ENCODE measurements at regions not wholly inside any gene's neighbourhood (a gene's known extent, or its start where the extent isn't known, plus 50 kb on each side); places are given as distances from the start of the nearest gene placed in this dataset.

DNA sequence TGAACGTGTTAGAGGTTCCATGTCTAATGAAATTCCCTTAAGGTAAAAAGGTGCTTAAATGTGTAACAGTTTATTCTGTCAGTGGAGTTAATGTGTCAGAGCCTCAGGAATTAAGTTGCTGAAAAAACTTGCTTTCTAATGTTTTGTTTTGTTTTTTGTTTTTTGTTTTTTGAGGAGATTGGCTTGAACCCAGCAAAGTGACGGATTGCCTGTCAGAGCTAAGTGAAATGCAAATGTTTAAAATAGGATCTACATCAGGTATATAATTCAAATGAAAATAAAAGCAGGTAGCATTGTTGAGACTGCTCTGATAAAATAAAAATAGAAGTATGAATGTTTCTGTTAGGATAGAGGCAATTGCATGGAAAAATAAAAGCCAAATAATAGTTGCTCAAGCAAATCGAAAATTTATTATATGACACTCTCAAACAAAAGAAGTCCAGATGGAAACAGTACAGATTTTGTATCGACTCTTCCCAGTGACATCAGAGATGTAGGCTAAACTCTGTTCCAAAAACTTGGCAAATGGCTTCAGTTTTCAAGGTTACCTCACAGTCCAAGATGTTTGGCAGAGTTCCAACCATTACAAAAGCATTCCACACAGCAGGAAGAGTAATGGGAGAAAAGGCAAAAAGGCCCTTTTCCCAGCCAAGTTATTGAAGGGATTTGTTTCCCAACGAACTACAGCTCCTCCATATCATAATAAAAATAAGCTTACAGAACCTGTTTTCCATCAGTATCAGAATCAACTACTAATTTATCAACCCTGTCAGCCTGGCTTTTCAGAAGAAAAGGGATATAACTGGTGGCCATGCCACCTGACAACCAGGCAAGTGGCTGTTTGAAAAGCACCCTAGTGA is 291.0 kb downstream of the TBL1XR1 start:
- TF ChIP-seq, protein P1, sequence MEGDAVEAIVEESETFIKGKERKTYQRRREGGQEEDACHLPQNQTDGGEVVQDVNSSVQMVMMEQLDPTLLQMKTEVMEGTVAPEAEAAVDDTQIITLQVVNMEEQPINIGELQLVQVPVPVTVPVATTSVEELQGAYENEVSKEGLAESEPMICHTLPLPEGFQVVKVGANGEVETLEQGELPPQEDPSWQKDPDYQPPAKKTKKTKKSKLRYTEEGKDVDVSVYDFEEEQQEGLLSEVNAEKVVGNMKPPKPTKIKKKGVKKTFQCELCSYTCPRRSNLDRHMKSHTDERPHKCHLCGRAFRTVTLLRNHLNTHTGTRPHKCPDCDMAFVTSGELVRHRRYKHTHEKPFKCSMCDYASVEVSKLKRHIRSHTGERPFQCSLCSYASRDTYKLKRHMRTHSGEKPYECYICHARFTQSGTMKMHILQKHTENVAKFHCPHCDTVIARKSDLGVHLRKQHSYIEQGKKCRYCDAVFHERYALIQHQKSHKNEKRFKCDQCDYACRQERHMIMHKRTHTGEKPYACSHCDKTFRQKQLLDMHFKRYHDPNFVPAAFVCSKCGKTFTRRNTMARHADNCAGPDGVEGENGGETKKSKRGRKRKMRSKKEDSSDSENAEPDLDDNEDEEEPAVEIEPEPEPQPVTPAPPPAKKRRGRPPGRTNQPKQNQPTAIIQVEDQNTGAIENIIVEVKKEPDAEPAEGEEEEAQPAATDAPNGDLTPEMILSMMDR (conservative IDR thresholded peaks at IDR 0.05; ENCODE audit: low read depth, low read length): no peak
- no peak for TF ChIP-seq EZH2 (IDR thresholded peaks at IDR 0.05; ENCODE audit: borderline replicate concordance, low read depth, low read length, poor library complexity, severe bottlenecking)
